Chondrocyte (in vitro differentiated cells): ENCODE measurements at regions not wholly inside any gene's neighbourhood (a gene's known extent, or its start where the extent isn't known, plus 50 kb on each side); places are given as distances from the start of the nearest gene placed in this dataset.
A peak's percentile ranks its signal among the peaks of the same experiment; 100 is the strongest.

Source experiments
- DNase-seq: peaks from one replicate; pipeline ENCODE4 v3.0.0; 2021; ENCODE audit warnings: mixed read lengths, low spot score
- H3K27ac Mint-ChIP-seq: one replicate; pipeline ENCODE4 v1.8.0; 2021; ENCODE audit warnings: mild to moderate bottlenecking, moderate library complexity, mixed read lengths; ENCODE audit not compliant: unreplicated experiment
- H3K27me3 Mint-ChIP-seq: 2 replicates; pipeline ENCODE4 v1.8.0; 2021; ENCODE audit warnings: low read depth, mixed read lengths
- H3K36me3 Mint-ChIP-seq: 2 replicates; pipeline ENCODE4 v1.8.0; 2021; ENCODE audit warnings: low read depth, mixed read lengths
- H3K4me1 Mint-ChIP-seq: 2 replicates; pipeline ENCODE4 v1.8.0; 2021; ENCODE audit warnings: low read depth, mild to moderate bottlenecking, mixed read lengths
- H3K4me3 Mint-ChIP-seq: one replicate; pipeline ENCODE4 v1.8.0; 2021; ENCODE audit warnings: mild to moderate bottlenecking, moderate library complexity, mixed read lengths; ENCODE audit not compliant: unreplicated experiment
- H3K9me3 Mint-ChIP-seq: 2 replicates; pipeline ENCODE4 v1.8.0; 2021; ENCODE audit warnings: low read depth, mixed read lengths
- CTCF ChIP-seq: fragments of 200-600 bp; sonication (generic); IDR thresholded peaks from 2 replicates; pipeline ENCODE4 v1.5.0; 2021; ENCODE audit warnings: antibody characterized with exemption, mild to moderate bottlenecking, moderate library complexity

GRCh38 chr22:27518531-27519340 lies 282.8 kb downstream of the MN1 start:
- DNase-seq, result no peak
- peak overlapping the region; percentile 57 for H3K27ac Mint-ChIP-seq
- no peaks in the 10 kb centered on the region for H3K36me3 Mint-ChIP-seq
- peaks cover 52% of the 10 kb centered on the region for H3K4me1 Mint-ChIP-seq
- H3K4me3 Mint-ChIP-seq, result no peak overlapping the region
- no peak for TF ChIP-seq CTCF
- H3K27me3 Mint-ChIP-seq, result no peaks in the 10 kb centered on the region
- no peaks in the 10 kb centered on the region for H3K9me3 Mint-ChIP-seq

DNA sequence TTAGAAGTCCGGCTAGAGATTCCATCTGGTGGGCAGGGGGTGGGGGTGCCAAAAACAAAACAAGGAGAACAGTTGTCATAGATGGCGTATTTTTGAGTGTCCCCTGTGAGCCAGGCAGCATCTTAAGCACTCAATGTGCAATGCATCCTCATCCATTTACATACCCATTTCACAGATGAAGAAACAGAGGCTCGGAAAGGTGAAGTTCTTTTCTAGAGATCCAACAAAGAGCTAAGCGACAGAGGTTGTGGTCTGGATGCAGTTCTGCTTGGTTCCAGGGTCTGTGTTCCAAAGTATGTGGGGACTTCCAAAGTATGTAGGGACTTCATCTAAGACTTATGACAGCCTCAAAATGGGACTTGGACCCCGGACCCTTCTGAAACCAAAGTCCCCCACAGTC lies 277.8 kb downstream of the MN1 start:
- no peak for DNase-seq
- Mint-ChIP-seq H3K4me1 (peaks cover 7% of the 10 kb centered on the region), H3K36me3 (no peaks in the 10 kb centered on the region), H3K4me3 (no peak overlapping the region), H3K27ac (no peak overlapping the region), H3K27me3 (no peaks in the 10 kb centered on the region), H3K9me3 (no peaks in the 10 kb centered on the region)
- TF ChIP-seq CTCF, result no peak

DNA sequence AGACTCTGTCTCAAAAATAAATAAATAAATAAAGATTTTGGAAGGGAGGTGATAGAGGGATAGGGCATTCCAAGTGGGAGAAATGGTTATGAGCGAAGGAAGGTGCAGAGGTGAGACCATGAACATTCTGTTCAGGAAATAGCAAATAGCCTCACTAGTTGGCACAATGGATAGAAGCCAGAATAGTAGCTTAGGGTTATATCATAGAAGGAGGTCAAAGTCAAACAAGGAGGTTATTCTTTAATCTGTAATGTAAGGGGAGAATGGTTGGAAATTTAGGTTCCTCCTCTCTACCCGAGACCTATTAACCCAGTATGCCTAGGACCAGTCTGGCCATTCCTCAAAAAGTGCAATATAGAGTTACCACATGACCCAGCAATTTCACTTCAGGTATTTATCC lies 275.8 kb downstream of the MN1 start:
- Mint-ChIP-seq H3K27ac (no peak overlapping the region), H3K27me3 (no peaks in the 10 kb centered on the region), H3K36me3 (no peaks in the 10 kb centered on the region), H3K9me3 (peaks cover under 1% of the 10 kb centered on the region), H3K4me1 (peaks cover under 1% of the 10 kb centered on the region), H3K4me3 (no peak overlapping the region)
- DNase-seq, result no peak
- TF ChIP-seq CTCF, result no peak

DNA sequence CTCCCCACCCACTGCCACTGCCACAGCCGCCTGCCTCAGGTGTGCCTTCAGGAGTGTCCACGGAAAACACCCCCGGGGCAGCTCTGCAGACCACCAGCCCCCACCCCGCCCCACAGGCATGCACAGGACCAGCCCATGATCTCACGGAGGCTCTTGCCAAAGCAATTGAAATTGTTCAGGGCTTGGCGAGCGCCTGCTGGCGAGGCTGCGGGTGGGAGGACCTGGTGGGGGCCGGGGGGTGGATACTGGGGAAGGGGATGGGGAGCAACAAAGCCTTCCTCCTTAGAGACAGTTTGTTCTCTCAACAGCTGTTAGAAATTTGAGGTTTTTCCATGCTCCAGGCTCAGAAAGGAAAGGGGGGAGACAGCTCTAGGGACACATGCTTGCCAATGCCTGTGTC lies 274.7 kb downstream of the MN1 start:
- Mint-ChIP-seq H3K9me3 (peaks cover 5% of the 10 kb centered on the region), H3K27ac (no peak overlapping the region), H3K36me3 (no peaks in the 10 kb centered on the region), H3K4me3 (no peak overlapping the region), H3K4me1 (peaks cover 13% of the 10 kb centered on the region), H3K27me3 (no peaks in the 10 kb centered on the region)
- no peak for DNase-seq
- no peak for TF ChIP-seq CTCF

DNA sequence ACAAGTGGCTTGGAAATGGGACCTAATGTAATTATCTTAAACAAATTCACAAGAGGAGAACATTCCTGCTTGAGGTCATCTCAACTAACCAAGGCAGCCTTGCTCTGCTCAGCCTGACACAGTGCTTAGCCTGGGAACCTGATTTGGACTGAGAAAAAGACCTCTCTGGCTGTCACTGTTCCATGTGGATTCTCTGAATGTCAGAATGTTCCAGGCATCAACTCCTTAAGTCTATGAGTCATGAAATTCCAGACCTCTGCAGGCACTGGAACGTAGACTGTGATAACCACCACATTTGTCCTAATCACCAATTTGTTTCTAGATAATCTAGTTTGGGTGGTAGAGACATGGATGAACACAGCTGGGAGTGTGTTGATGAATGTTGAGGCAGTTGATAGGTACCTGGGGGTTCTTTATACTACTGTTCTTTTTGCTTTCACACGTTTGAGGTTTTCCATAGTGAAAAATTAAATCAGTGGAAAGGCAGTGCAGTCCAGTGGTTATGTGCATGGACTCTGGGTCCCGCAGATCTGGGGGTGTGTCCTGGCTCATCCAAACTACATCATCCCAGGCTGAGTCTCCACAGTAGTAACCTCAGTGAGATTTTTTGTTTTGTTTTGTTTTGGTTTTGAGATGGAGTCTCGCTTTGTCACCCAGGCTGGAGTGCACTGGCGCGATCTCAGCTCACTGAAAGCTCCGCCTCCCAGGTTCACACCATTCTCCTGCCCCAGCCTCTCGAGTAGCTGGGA lies 269.6 kb downstream of the MN1 start:
- no peak for TF ChIP-seq CTCF
- Mint-ChIP-seq H3K9me3 (peaks cover 5% of the 10 kb centered on the region), H3K27me3 (no peaks in the 10 kb centered on the region), H3K36me3 (no peaks in the 10 kb centered on the region), H3K27ac (peak overlapping the region; percentile 72), H3K4me3 (no peak overlapping the region), H3K4me1 (peaks cover 34% of the 10 kb centered on the region)
- DNase-seq, result no peak
